HG03469 (cell line): ENCODE measurements at regions not wholly inside any gene's neighbourhood (a gene's known extent, or its start where the extent isn't known, plus 50 kb on each side); places are given as distances from the start of the nearest gene placed in this dataset.

ENCODE experiments used
- ATAC-seq: cut with Tn5 transposase; IDR thresholded peaks from one replicate; pipeline ENCODE4 v1.9.1; 2021; ENCODE audit warnings: mild to moderate bottlenecking, moderate library complexity, moderate number of reproducible peaks; ENCODE audit not compliant: unreplicated experiment

DNA sequence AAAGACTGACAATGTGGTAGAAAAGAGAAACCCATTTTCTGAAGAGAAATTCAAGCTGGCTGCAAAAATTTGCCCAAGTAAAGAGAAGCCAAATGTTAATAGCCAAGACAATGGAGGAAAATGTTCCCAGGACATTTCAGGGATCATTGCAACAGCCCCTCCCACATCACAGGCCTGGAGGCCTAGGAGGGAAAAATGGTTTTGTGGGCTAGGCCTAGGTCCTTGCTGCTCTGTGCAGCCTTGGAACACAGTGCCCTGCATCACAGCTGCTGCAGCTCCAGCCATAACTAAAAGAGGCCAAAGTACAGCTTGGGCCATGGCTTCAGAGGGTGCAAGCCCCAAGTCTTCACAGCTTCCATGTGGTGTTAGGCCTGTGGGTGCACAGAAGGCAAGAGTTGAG lies 332.4 kb upstream of the LRIG3 start:
- ATAC-seq, result no peak

DNA sequence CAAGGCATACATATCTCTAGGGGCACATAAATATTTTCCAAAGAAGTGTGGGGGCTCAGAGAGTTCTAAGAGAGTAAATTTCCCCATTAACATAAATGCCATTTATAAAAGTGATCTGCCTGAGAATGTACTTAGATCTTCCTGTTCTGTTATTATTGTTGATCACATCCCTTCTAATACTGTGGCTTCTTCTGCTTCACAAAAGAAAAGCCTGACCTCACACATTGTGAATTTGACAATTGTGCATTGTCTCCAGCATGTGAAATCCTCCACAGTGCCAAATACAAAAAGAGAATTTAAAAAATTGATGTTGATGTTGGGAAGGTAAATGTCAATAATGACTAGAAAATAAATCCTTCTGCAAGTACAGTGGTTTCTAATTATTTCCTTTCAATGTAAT lies 330.5 kb upstream of the LRIG3 start:
- no peak for ATAC-seq

DNA sequence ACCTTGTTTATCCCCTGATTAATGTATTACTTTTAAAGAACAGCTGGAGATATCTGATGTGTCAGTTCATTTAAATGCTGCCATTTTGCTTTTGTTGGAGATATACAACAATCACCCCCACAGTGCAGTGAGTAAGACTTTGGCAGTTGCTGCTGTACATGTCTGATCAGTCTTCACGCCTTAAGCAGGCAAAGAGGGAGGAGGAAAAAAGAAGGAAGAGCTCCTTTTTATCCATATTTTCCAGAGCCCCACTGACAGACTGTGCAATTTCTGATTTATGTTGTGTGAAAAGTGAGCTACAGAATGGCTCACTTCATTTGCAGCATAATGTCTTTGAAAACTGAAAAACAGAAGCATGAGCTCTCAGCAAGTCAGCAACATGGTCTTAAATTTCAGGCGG lies 319.7 kb upstream of the LRIG3 start:
- ATAC-seq, result no peak

DNA sequence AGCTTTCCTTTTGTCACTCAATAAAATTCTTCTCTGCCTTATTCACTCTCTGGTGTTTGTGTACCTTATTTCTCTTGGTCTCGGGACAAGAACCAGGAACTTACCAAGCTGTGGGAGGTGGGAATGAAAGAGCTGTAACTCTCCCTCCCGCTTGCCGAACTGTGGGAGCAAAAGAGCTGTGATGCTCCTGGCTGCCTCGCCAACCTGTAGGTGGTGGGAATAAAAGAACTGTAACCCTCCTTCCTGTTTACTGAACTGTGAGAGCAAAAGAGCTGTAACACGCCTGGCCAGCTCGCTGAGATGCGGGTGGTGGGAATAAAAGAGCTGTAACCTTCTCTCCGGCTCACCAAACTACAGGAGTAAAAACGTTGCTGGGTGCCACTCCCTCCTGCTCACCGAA lies 314.1 kb upstream of the LRIG3 start:
- no peak for ATAC-seq

DNA sequence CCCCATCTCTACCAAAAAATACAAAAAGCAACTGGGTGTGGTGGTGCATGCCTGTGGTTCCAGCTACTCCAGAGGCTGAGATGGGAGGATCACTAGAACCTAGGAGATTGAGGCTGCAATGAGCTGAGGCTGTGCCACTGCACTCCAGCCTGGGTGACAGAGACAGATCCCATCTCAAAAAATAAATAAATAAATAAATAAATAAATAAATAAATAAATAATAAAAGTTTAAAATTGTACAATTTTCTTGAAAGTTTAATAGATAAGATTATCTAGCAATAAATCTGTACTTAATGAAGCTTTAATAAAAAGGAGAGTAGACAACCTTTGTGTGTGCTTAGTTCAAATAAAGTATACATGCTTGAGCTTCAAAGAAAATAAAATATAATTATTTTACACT lies 310.0 kb upstream of the LRIG3 start:
- no peak for ATAC-seq

DNA sequence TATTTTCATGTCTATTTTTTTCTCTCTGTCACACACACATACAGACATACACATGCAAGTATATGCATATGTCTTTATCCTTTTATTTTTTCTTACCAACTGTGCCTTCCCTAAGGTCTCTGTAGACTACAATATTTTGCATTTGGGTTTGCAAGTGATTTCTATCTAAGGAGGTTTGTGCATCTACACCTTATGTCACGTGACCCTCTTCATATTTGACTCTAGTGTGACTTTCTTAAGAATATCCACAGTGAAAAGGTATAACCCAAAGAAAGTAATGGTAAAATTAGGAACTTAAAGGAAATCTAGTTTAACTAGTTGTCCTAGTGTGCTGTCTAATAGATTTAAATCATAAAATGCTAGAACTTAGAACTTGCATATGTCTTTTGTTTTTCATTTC lies 298.8 kb upstream of the LRIG3 start:
- no peak for ATAC-seq

DNA sequence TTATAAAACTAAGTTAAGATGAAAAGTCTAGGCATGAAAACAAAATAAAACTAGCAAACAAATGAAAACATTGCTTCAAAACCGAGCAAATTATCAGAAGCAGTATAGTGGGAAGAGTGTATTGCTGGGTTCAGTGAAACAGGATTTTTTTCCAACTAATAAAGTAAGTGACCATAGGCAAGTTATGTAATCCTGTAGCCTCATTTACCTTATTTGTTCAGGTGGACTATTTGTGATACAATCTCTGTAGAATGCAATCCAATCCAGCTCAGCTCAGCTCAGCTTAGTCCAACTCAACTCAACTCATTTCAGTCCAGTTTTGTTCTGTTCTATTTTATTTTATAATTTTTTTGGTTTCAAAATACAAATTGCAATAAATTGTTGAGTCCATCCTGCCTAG lies 276.7 kb upstream of the LRIG3 start:
- no peak for ATAC-seq

DNA sequence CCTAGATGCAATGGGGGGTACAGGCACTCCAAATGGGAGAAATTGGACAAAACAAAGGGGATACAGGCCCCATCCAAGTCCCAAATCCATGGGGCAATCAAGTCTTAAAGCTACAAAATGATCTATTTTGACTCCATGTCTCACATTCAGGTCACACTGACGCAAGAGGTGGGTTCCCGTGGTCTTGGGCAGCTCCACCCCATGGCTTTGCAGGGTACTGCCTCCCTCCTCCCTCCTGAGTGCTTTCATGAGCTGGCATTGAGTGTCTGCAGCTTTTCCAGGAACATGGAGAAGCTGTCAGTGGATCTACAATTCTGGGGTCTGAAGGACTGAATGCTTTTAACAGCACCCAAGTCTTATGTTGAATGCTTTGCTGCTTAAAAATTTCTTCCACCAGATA lies 274.5 kb upstream of the LRIG3 start:
- no peak for ATAC-seq

DNA sequence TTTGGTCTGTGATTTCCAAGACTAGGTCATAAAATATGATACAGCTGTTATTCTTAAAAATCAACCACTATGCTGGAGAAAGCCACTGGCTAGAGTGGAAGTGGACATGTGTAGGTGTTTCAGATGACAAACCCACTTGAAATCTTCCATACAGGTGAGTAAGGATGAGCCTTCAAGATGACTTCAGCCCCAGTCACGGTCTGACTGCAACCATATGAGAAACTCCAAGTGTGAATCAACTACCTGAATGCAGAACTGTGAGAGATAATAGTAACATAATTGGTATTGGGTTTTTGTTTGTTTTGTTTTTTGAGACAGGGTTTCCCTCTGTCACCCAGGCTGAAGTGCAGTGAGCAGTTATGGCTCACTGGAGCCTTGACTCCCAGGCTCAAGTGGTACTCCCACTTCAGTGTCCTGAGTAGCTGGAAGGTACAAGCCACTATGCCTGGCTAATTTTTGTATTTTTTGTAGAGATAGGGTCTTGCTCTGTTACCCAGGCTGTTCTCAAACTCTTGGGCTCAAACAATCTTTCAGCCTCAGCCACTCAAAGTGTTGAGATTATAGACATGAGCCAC lies 273.3 kb upstream of the LRIG3 start:
- no peak for ATAC-seq

DNA sequence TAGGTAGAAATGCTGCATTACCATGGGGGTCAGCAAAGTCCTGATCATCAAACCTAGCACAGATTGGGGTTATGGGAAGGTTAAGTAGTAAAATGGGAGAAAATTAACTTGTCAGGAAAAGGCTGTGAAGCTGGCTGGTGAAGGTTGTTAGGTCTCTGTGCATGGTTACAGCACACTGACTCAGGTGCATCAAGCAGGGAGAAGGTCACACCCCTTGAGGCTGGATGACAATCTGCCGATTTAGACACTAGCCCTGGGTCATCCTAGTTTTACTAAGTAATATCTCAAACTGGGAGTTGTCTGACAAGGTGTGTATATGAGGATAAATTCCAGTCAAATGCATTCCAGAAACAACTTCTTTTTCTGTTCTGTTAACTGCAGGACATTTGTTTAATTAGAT lies 271.1 kb upstream of the LRIG3 start:
- no peak for ATAC-seq

DNA sequence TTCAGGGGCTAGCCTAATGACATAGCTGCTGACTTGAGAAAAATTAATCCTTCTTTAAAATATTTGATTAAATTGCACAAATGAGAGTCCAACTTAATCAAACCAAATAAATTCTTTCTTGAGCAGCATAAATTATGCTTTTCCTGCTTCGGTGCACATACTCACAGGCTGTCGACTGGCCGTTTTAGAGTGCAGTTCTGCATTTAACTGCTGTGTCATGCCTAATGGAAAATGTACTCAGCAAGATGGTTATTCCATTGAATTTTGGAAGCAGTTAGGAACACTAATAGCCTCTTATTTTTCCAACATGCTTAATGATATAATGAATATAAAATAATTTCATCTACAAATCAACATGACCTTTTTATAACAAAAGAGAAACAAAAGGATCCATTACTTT lies 266.1 kb upstream of the LRIG3 start:
- no peak for ATAC-seq

DNA sequence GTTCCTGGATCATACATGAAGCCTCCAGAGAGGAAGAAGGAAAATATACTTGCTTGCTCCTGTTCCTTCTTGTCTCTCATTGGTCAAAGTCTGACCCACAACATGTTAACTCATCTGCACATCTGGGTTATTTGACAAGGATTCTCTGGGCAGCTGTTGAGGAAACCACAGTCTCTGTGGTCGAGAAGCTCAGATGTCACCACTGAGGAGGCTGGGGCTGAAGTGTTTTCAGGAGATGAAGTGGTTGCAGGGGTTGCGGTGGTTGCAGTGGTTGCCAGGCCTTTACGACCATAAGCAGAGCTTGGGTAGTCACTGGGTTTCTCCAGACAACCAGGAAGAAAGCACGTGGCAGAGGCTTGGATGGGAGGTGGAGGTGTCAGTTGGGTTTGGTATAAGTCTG lies 265.0 kb upstream of the LRIG3 start:
- ATAC-seq, result no peak

DNA sequence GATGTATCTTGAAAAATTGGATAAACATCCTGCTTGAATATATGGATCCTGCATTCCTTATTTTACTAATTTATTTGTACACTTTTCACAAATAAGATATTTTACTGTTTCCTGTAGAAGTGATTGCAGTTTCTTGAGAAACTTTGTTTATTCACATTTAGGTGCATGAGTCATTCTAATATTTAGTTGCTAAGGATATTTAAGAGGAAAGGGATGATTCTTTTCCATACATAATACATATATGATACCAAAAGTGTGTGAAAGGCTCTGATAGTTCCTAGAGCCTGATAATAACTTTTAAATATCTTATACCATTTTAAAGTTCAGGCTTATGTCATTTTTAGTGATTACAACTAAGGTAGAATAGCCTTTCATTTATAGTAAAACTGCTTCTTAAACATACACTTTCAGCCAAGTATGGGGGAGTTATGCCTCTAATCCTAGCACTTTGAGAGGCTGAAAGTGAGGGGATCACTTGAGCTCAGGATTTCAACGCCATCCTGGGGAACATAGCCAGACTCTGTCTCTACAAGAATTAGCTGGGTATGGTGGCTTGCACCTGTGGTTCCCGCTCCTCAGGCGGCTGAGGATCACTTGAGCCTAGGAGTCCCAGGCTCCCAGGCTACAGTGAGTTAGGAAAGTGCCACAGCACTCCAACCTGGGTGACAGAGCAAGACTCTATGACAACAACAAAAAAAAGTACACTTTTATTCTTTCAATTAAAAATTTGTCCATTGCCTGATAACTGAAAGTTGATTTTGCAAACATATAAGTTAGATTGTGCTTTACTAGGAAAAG lies 262.6 kb upstream of the LRIG3 start:
- ATAC-seq, result no peak

DNA sequence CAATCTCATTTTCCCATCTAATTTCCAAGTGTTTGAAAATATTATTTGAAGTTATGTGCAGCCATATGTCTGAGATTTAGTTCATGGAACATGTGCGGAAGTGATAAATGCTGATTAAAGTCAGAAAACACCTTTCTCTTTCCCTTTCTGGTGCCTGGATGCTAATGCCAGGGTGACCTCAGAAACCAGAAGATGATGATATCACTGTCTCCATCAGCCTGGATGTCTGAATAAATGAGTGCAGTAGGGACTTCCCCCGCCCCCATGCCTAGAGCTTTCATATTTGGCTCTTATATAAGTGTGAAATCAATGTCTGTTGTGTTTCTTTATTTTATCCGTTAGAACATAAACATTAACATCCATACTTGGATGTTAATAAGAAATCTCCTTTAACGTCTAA lies 261.9 kb upstream of the LRIG3 start:
- no peak for ATAC-seq

DNA sequence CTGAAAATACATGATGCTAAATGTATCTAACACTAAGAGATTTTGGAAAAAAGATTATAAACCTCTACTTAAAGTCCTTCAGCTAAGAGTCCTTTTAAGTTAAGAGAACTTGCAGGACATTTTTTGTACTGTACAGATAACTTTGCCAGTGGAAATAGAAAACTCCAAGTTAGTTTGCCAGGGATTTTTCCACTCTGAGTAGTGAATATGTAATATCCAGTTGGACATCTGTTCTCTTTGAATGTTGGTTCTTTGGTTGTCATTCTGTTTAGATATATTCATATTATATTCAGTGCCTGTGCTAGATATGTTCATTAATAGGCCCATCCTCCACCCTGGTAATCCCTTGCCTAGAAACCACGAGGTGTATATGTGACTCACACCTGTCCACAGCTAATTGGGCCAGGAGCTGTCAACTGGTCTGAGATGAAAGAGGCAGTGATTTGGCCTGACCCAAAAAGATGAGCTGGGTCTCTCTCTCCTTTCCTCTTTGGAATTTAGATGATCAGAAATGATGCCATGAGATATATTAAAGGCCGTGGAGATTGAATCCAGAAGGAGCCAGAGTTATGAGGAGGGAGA lies 261.0 kb upstream of the LRIG3 start:
- no peak for ATAC-seq

DNA sequence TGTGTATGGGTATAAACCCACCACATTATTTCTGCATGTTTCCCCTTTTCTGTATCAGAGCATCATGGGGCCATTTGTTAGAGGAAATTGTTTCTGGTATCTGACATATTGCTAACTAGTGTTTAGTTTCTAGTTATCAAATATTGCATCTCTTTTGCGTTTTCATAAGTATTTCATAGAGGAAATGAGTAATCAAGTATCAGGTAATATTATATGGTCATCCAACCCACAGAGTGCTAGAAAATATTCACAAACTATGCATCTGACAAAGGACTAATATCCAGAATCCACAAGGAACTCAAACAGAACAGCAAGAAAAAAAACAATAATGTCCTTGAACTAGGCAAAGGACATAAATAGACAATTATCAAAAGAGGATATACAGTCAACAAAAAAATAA lies 258.9 kb upstream of the LRIG3 start:
- ATAC-seq, result no peak

DNA sequence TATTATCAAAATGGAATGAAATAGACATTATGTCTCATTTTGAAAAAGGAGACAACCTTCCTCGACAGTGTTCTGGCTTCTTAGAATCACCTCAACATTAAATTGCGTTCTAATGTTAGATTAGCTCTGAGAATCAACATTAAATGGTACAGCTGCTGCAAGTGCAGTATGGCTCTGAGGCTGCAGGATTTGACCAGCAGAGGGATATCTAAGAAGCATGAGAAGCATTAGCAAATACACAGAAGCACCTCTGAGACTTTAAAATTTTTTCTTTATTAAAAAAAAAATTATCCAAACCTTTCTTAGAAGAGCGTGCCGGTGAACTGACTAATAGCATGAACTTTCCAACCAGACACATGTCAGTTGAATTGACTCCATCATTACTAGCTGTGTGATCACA lies 253.4 kb upstream of the LRIG3 start:
- no peak for ATAC-seq

DNA sequence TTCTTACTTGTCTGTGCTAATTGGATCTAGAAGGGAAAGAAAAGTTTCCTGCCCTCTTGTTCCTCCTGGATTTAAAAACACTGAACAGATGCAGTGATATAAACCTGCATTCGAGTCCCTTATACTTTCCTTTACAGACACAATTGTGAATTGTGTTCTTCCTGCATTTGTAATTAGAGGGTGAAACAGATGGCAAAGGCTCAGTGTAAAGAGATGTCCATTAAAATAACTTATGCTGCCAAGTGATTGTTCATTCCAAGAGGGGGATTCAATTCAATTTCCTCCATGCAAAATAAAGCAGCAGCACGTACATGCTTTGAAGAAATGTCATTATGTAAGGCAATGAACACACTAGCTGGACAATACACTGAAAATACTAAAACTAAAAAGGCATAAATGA lies 248.3 kb upstream of the LRIG3 start:
- ATAC-seq, result no peak

DNA sequence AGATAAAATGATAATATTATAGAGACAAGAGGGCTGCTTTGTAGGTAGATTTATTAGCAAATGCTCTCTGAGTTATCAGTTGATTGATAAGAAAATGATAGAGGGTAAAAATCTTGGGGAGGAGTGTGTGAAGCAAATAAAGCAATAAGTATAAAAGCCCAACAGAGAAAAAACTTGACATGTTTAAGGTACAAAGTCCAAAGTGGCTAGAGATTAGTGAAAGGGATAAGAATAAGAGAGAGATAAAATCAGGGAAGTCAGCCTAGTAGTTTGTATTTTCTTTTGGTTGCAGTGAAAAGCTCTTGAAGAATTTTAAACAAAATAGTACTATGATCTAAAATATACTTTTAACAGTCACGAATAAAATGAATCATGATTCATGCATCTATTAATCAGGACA lies 246.2 kb upstream of the LRIG3 start:
- ATAC-seq, result no peak

DNA sequence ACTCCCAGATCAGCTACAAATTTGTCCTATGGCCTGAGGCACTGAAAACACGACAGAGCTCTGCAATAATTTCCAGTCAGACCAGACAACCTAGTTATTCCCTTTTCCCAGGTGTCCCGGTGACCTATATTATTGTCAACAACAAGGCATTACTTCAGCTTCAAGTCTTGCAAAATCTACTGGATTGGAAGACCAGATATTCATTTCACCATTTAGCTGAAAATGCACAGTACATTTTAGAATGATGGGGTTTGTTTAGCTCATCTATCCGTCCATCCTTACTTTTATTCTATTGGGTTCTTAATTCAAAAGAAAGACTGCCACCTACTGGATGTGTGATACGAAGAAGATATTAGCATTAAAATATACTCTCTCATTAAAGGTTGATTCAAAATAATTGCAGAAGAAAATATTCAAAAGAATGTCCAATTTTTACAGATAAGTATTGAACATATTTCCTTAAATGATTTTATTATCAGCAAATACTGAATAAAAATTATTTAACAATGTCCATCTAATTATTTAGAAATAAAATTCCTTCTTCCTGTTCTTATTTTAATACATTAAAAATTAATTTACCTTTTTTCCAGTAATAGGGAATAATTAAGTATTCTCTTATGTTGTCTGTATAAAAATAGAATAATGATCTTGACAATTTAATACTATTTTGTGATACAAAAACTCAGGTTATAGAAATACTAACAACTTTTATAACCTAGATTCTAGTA lies 244.9 kb upstream of the LRIG3 start:
- no peak for ATAC-seq

DNA sequence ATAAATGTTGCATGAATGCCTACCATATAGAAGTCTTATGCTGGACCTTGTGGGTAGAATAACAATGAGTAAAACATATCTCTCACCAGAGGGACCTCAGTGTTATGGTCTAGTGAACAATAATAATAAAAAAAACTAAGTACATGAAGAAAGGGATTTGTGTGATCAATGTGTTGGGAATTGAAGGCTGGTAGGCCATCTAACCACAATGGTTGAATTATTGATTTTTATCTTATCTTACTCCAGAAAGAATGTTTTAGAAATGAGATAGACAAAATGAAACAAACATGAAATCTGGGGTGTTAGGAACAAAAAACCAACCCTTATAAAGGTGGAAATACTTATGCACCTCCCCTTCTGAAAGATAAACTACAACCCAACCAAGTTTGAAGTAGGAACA lies 243.9 kb upstream of the LRIG3 start:
- ATAC-seq, result no peak

DNA sequence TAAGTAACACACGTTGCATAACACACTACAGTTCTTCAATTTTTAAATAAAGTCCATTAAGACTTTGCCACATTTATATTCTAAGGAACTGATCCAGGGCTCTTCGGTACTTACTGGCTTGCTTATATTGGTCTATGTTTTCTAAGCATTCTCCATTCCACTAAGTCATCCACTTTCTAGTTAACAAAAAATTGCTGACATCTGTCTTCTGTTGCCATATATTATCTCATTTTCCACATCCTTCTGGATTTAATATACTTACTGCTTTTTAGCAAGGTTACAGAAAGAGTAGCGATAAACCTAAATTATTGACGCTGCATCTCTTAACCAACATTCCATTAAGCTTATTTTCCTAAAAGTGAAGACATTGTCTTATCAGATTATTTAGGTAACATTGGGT lies 238.4 kb upstream of the LRIG3 start:
- ATAC-seq, result no peak
